ENCODE measurements at regions not wholly inside any gene's neighbourhood (a gene's known extent, or its start where the extent isn't known, plus 50 kb on each side); places are given as distances from the start of the nearest gene placed in this dataset.
"Not testable (repeated sequence)": the region's sequence is repeated elsewhere in the genome, so short reads cannot be mapped to it uniquely, and the experiment has no call there.

DNA sequence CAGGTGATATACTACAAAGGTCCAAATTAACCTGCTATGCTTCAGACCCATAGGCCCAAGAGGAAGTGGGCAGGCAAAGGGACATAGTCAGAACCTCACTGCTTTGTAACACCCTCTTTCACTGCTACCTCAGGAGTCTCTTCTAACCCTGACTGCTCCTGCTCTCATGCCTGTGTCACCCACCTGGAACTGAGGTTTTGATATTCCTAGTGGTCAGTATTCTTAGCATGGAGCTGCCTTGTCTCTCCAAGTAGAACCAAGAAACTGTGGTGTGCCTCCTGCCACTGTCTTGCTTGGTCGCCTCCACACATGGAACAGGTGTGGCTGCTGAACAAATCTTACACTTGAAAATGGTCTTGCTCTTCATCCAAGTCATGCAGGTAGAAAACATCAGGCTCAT lies 677.5 kb downstream of the XPNPEP1 start:
- DNase-seq (ENCODE audit: low spot score) = no peak
- TF ChIP-seq CTCF (IDR thresholded peaks at IDR 0.05; ENCODE audit: extremely low read depth, missing control alignments) = no peak

DNA sequence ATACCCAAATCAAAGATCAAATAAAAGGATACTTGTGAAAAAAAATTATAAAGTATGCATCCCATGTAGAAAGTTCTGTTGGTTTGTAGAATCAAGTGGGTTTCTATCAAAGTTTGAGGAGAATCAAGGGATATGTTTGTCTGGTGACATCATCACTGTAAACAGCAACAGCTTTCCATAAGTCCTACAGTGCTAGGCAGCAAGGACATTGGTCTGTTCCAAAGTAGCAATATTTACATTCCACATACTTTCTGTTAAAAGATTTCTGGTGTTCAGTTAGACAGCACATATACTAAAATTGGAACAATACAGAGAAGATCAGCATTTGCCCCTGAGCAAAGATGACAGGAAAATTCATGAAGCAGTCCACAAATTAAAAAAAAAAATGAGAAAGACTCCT lies 683.9 kb downstream of the XPNPEP1 start:
- DNase-seq (ENCODE audit: low spot score) = no peak
- TF ChIP-seq CTCF (IDR thresholded peaks at IDR 0.05; ENCODE audit: extremely low read depth, missing control alignments) = no peak

DNA sequence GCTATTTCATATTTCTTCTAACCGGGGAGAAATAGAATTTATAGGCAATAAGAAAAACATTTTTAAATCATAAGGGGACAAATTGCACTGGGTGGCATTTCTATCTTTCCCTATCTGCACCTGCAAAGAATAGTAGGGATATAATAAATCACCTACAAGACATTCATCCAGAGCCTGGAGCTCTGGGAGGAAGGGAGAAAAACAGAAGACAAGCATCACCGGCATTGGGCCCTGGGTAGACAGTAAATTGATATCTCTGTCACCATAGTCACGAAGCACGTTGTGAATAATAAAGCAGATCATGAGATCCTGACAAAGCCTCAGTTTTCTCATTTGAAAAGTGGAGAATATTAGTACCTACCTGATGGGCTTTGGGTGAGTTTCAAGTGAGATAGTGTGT lies 685.6 kb downstream of the XPNPEP1 start:
- no peak for DNase-seq (ENCODE audit: low spot score)
- TF ChIP-seq CTCF (IDR thresholded peaks at IDR 0.05; ENCODE audit: extremely low read depth, missing control alignments) = no peak

GRCh38 chr10:109237050-109237449 lies 686.3 kb downstream of the XPNPEP1 start:
- no peak for TF ChIP-seq CTCF (IDR thresholded peaks at IDR 0.05; ENCODE audit: extremely low read depth, missing control alignments)

GRCh38 chr10:109223533-109223932 lies 699.8 kb downstream of the XPNPEP1 start:
- DNase-seq (ENCODE audit: low spot score) = not testable (repeated sequence)

More at GRCh38 chr10:109237050-109237449, 686.3 kb downstream of the XPNPEP1 start:
- DNase-seq (ENCODE audit: low spot score) = no peak

- no peak for TF ChIP-seq CTCF (IDR thresholded peaks at IDR 0.05; ENCODE audit: extremely low read depth, missing control alignments)
- no peak for DNase-seq (ENCODE audit: low spot score)
Measured at GRCh38 chr10:109219935-109220605, 703.2 kb downstream of the XPNPEP1 start.

DNA sequence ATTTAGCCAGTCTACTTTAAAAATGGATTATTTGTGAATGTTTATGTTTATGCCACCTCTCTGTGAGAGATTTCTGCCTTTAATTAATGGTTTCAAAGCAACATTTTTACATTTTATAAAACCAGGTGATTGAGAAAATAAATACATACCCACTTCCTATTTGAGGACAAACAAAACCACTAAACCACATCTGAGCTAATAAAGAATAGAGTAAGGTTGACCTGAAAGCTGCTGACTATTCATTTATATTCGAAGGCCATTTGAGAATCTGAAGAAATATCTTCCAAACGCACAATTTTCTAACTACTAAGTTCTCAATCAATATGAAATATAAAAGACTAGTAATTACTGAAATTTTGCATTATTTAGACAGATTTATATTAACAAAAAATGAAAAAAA lies 705.1 kb downstream of the XPNPEP1 start:
- no peak for TF ChIP-seq CTCF (IDR thresholded peaks at IDR 0.05; ENCODE audit: extremely low read depth, missing control alignments)
- no peak for DNase-seq (ENCODE audit: low spot score)

Data from GM20000 (cell line).